Thyroid gland (tissue), 4 donors: ENCODE measurements at regions not wholly inside any gene's neighbourhood (a gene's known extent, or its start where the extent isn't known, plus 50 kb on each side); places are given as distances from the start of the nearest gene placed in this dataset.

ENCODE experiments used
- CTCF ChIP-seq, 6 experiments: fragments of 200-600 bp in 3 of 6; fragments of 450-650 bp in 3 of 6; sonication (generic) in 3 of 6; IDR thresholded peaks; one replicate each; pipeline ENCODE4 v1.5.1; 2016 to 2019; ENCODE audit warnings: antibody characterized with exemption in 6 of 6, mild to moderate bottlenecking in 2 of 6, inconsistent platforms in 1 of 6, moderate library complexity in 1 of 6
- POLR2A ChIP-seq, 2 donors: fragments of 450-650 bp; IDR thresholded peaks; one replicate each; pipeline ENCODE4 v1.6.1; 2017; ENCODE audit warnings: antibody characterized with exemption in 2 of 2, mild to moderate bottlenecking in 2 of 2, moderate library complexity in 1 of 2

GRCh38 chr3:148464246-148464645 is 233.5 kb upstream of the AGTR1 start:
- TF ChIP-seq CTCF (IDR thresholded peaks at IDR 0.05), result no peak
- no peak for TF ChIP-seq POLR2A (IDR thresholded peaks at IDR 0.05)
